Panc1 (cell line): ENCODE measurements at regions not wholly inside any gene's neighbourhood (a gene's known extent, or its start where the extent isn't known, plus 50 kb on each side); places are given as distances from the start of the nearest gene placed in this dataset.

Experiments
- ATAC-seq: fragments of 200-7000 bp; cut with Tn5 transposase; 2 replicates; pipeline ENCODE4 v1.9.1; 2020; ENCODE audit warnings: mild to moderate bottlenecking, moderate library complexity
- BruUV-seq: library from RNA; stranded (reverse); fragments of 400-500 nt; replicated peaks from 2 replicates; lab custom pipeline; 2021; lab: Mats Ljungman, UMichigan
- CTCF ChIA-PET: fragments of 300-600 bp; sonication (Branson Sonifier 250); formaldehyde crosslinking; loops from one replicate; lab custom pipeline; 2022; ENCODE audit warnings: antibody characterized with exemption; lab: Charles Lee
- POLR2A ChIA-PET: fragments of 300-600 bp; sonication (Branson Sonifier 250); formaldehyde crosslinking; loops from one replicate; lab custom pipeline; 2022; ENCODE audit warnings: antibody characterized with exemption; lab: Charles Lee
- DNase-seq: peaks from one replicate; pipeline ENCODE4 v3.0.0-alpha.2; 2010; ENCODE audit warnings: low read depth, low spot score
- H3K27ac ChIP-seq: 2 replicates; pipeline ENCODE4 v1.5.1; 2011; ENCODE audit warnings: mild to moderate bottlenecking, low read length, inconsistent platforms
- H3K27me3 ChIP-seq: fragments of 200-500 bp; sonication (Bioruptor generic); 2 replicates; pipeline ENCODE4 v1.6.0; 2014; ENCODE audit warnings: low read length, inconsistent platforms; ENCODE audit not compliant: control insufficient read depth, insufficient read depth
- H3K36me3 ChIP-seq: fragments of 200-500 bp; sonication (Bioruptor generic); 2 replicates; pipeline ENCODE4 v1.5.1; 2014; ENCODE audit warnings: inconsistent platforms, mild to moderate bottlenecking, low read length, moderate library complexity; ENCODE audit not compliant: control insufficient read depth, insufficient read depth
- H3K4me1 ChIP-seq: 2 replicates; pipeline ENCODE4 v1.5.1; 2011; ENCODE audit warnings: inconsistent platforms, mild to moderate bottlenecking, low read length, moderate library complexity; ENCODE audit not compliant: control insufficient read depth, insufficient read depth
- H3K4me3 ChIP-seq, 2 experiments: 2 replicates each; pipeline ENCODE4 v1.5.1; 2011 to 2012; ENCODE audit warnings: low read depth in 2 of 2, low read length in 2 of 2, mild to moderate bottlenecking in 2 of 2, inconsistent platforms in 1 of 2, moderate library complexity in 1 of 2
- H3K9me3 ChIP-seq: fragments of 200-500 bp; sonication (Bioruptor generic); 2 replicates; pipeline ENCODE4 v1.5.1; 2014; ENCODE audit warnings: low read depth, mild to moderate bottlenecking, inconsistent platforms, low read length, moderate library complexity; ENCODE audit not compliant: control insufficient read depth, insufficient read depth
- CTCF ChIP-seq: fragments of 450-650 bp; IDR thresholded peaks from 2 replicates; pipeline ENCODE4 v1.5.1; 2017; ENCODE audit warnings: mild to moderate bottlenecking
- POLR2AphosphoS5 ChIP-seq: IDR thresholded peaks from 2 replicates; pipeline ENCODE4 v1.6.1; 2012; ENCODE audit warnings: mild to moderate bottlenecking, low read depth, low read length, moderate library complexity
- REST ChIP-seq, 2 experiments: IDR thresholded peaks; 2 replicates each; pipeline ENCODE4 v1.6.1; 2011 to 2012; ENCODE audit warnings: low read depth in 2 of 2, control low read depth in 1 of 2, low read length in 1 of 2, mild to moderate bottlenecking in 1 of 2, moderate library complexity in 1 of 2; ENCODE audit not compliant: insufficient read depth in 1 of 2
- SIN3A ChIP-seq: IDR thresholded peaks from 2 replicates; pipeline ENCODE4 v1.6.1; 2012; ENCODE audit warnings: low read depth, mild to moderate bottlenecking, low read length, moderate library complexity, borderline replicate concordance; ENCODE audit not compliant: insufficient read depth
- TCF7L2 ChIP-seq: IDR thresholded peaks from 2 replicates; pipeline ENCODE4 v1.6.1; 2011; ENCODE audit warnings: mild to moderate bottlenecking, low read depth, low read length, inconsistent platforms
- in situ Hi-C: cut with HindIII; loops from 2 replicates; pipeline ENCODE4 v1.10.0; 2016; ENCODE audit warnings: low sequenced_read_pairs, low pct_unique_long_range_greater_than_20kb
- intact Hi-C: fragments of 100-400 bp; cut with micrococcal nuclease; formaldehyde crosslinking; loops from one replicate; pipeline ENCODE4 v1.10.0; 2022; ENCODE audit not compliant: unreplicated experiment

- DNase-seq (no peak), ATAC-seq (no peak)
- Histone ChIP-seq H3K4me1 (peaks cover 13% of the 10 kb centered on the region), H3K27ac (no peak overlapping the region), H3K4me3 (no peak overlapping the region), H3K9me3 (no peaks in the 10 kb centered on the region), H3K36me3 (no peaks in the 10 kb centered on the region), H3K27me3 (no peaks in the 10 kb centered on the region)
- intact Hi-C loops (no loop called here), in situ Hi-C loops (no loop called here)
- no TSS peak for BruUV-seq
- CTCF ChIA-PET: no interaction called here
- POLR2A ChIA-PET: no interaction called here
- TF ChIP-seq SIN3A (no peak), REST (IDR thresholded peaks at IDR 0.05; ENCODE audit: insufficient read depth in 1 of 2, low read depth in 2 of 2, low read length in 1 of 2) (no peak), POLR2AphosphoS5 (no peak), CTCF (no peak), TCF7L2 (no peak)
These were observed 185.8 kb upstream of the ARL4C start for GRCh38 chr2:234682492-234683228.

GRCh38 chr2:234680688-234681619 is 184.1 kb upstream of the ARL4C start:
- intact Hi-C loops: no loop called here
- H3K36me3 ChIP-seq: no peaks in the 10 kb centered on the region
- no TSS peak for BruUV-seq
- CTCF ChIA-PET: no interaction called here
- H3K4me3 ChIP-seq: no peak overlapping the region
- no peak overlapping the region for H3K27ac ChIP-seq
- no peaks in the 10 kb centered on the region for H3K27me3 ChIP-seq
- no peak for TF ChIP-seq REST (IDR thresholded peaks at IDR 0.05; ENCODE audit: insufficient read depth in 1 of 2, low read depth in 2 of 2, low read length in 1 of 2)
- ATAC-seq (no peak), DNase-seq (no peak)
- POLR2A ChIA-PET: no interaction called here
- in situ Hi-C loops: no loop called here
- peaks cover 16% of the 10 kb centered on the region for H3K4me1 ChIP-seq
- H3K9me3 ChIP-seq: no peaks in the 10 kb centered on the region
